HEK293 (cell line): ENCODE measurements at regions not wholly inside any gene's neighbourhood (a gene's known extent, or its start where the extent isn't known, plus 50 kb on each side); places are given as distances from the start of the nearest gene placed in this dataset.

Source experiments
- CTCF ChIA-PET: fragments of 350-600 bp; formaldehyde crosslinking; extraction: SDS; loops from one replicate; lab custom pipeline; 2021; ENCODE audit warnings: antibody characterized with exemption; lab: Yijun Ruan, JAX
- POLR2A ChIA-PET: fragments of 300-600 bp; formaldehyde crosslinking; extraction: SDS; loops from one replicate; lab custom pipeline; 2020; ENCODE audit warnings: antibody characterized with exemption, inconsistent platforms; lab: Yijun Ruan, JAX
- H3K27ac ChIP-seq: fragments of 200-500 bp; sonication (Bioruptor generic); 2 replicates; pipeline ENCODE4 v1.5.1; 2014; ENCODE audit warnings: low read depth, low read length, control low read depth, inconsistent platforms; ENCODE audit errors: extremely low read depth
- H3K36me3 ChIP-seq, 2 experiments: fragments of 200-500 bp in 1 of 2; sonication (Bioruptor generic) in 1 of 2; 1 replicate in 1 of 2; 2 replicates in 1 of 2; pipeline ENCODE4 v1.5.1; 2014 to 2017; ENCODE audit warnings: inconsistent platforms in 2 of 2, low read length in 2 of 2; ENCODE audit not compliant: control insufficient read depth in 2 of 2, insufficient read depth in 1 of 2
- H3K4me1 ChIP-seq: fragments of 200-500 bp; sonication (Bioruptor generic); 2 replicates; pipeline ENCODE4 v1.5.1; 2014; ENCODE audit warnings: mild to moderate bottlenecking, low read length, inconsistent platforms; ENCODE audit not compliant: control insufficient read depth, insufficient read depth
- H3K4me3 ChIP-seq: 2 replicates; pipeline ENCODE4 v1.5.1; 2011; ENCODE audit warnings: low read depth, mild to moderate bottlenecking, control low read depth, low read length, moderate library complexity
- H3K9me3 ChIP-seq: fragments of 200-500 bp; sonication (Bioruptor generic); 2 replicates; pipeline ENCODE4 v1.5.1; 2014; ENCODE audit warnings: low read depth, low read length, inconsistent platforms; ENCODE audit not compliant: control insufficient read depth, insufficient read depth
- EGR2 ChIP-seq: fragments of 450-650 bp; formaldehyde crosslinking; IDR thresholded peaks from 2 replicates; pipeline ENCODE4 v1.5.1; 2016; ENCODE audit warnings: low read depth, missing biosample characterization, missing genetic modification characterization
- FEZF1 ChIP-seq: fragments of 450-650 bp; formaldehyde crosslinking; IDR thresholded peaks from 2 replicates; pipeline ENCODE4 v1.5.1; 2016; ENCODE audit warnings: missing biosample characterization, missing genetic modification characterization
- MZF1 ChIP-seq: fragments of 450-650 bp; formaldehyde crosslinking; IDR thresholded peaks from 2 replicates; pipeline ENCODE4 v1.5.1; 2017; ENCODE audit warnings: missing biosample characterization, missing genetic modification characterization, borderline replicate concordance
- OVOL3 ChIP-seq: fragments of 450-650 bp; formaldehyde crosslinking; IDR thresholded peaks from 2 replicates; pipeline ENCODE4 v1.5.1; 2016; ENCODE audit warnings: missing biosample characterization, missing genetic modification characterization
- SCRT2 ChIP-seq: fragments of 450-650 bp; formaldehyde crosslinking; IDR thresholded peaks from 2 replicates; pipeline ENCODE4 v1.5.1; 2016; ENCODE audit warnings: missing biosample characterization, missing genetic modification characterization
- SETDB1 ChIP-seq: IDR thresholded peaks from one replicate; pipeline ENCODE4 v1.6.1; 2017; ENCODE audit warnings: mild to moderate bottlenecking, low read length, moderate library complexity, mixed read lengths; ENCODE audit not compliant: insufficient read length
- TSHZ1 ChIP-seq: fragments of 450-650 bp; formaldehyde crosslinking; IDR thresholded peaks from 2 replicates; pipeline ENCODE4 v1.5.1; 2016; ENCODE audit warnings: missing biosample characterization, missing genetic modification characterization, borderline replicate concordance
- WT1 ChIP-seq: fragments of 450-650 bp; formaldehyde crosslinking; IDR thresholded peaks from 2 replicates; pipeline ENCODE4 v1.5.1; 2016; ENCODE audit warnings: missing biosample characterization, missing genetic modification characterization
- ZBTB48 ChIP-seq: fragments of 450-650 bp; formaldehyde crosslinking; IDR thresholded peaks from 2 replicates; pipeline ENCODE4 v1.5.1; 2016; ENCODE audit warnings: missing biosample characterization, missing genetic modification characterization
- ZBTB6 ChIP-seq: fragments of 450-650 bp; formaldehyde crosslinking; IDR thresholded peaks from 2 replicates; pipeline ENCODE4 v1.5.1; 2017; ENCODE audit warnings: missing biosample characterization, missing genetic modification characterization
- ZBTB7A ChIP-seq: fragments of 450-650 bp; formaldehyde crosslinking; IDR thresholded peaks from 2 replicates; pipeline ENCODE4 v1.5.1; 2016; ENCODE audit warnings: low read depth, missing biosample characterization, missing genetic modification characterization
- ZFHX2 ChIP-seq: fragments of 450-650 bp; formaldehyde crosslinking; conservative IDR thresholded peaks from 2 replicates; pipeline ENCODE4 v1.5.1; 2016; ENCODE audit warnings: missing biosample characterization, missing genetic modification characterization
- ZNF2 ChIP-seq: fragments of 450-650 bp; formaldehyde crosslinking; IDR thresholded peaks from 2 replicates; pipeline ENCODE4 v1.5.1; 2016; ENCODE audit warnings: missing biosample characterization, missing genetic modification characterization
- ZNF202 ChIP-seq: fragments of 450-650 bp; formaldehyde crosslinking; IDR thresholded peaks from 2 replicates; pipeline ENCODE4 v1.5.1; 2016; ENCODE audit warnings: missing biosample characterization, missing genetic modification characterization, borderline replicate concordance
- ZNF266 ChIP-seq: fragments of 450-650 bp; formaldehyde crosslinking; IDR thresholded peaks from 2 replicates; pipeline ENCODE4 v1.5.1; 2016; ENCODE audit warnings: missing biosample characterization, missing genetic modification characterization, low read depth
- ZNF274 ChIP-seq, 2 experiments: fragments of 200-500 bp in 1 of 2; fragments of 450-650 bp in 1 of 2; sonication (Bioruptor generic) in 1 of 2; formaldehyde crosslinking in 1 of 2; IDR thresholded peaks; 2 replicates each; pipeline versions ENCODE4 v1.5.1 to v1.6.1; 2014 to 2016; ENCODE audit warnings: borderline replicate concordance in 1 of 2, inconsistent platforms in 1 of 2, low read length in 1 of 2, missing biosample characterization in 1 of 2, missing genetic modification characterization in 1 of 2
- ZNF302 ChIP-seq: fragments of 450-650 bp; formaldehyde crosslinking; IDR thresholded peaks from 2 replicates; pipeline ENCODE4 v1.5.1; 2016; ENCODE audit warnings: missing biosample characterization, missing genetic modification characterization, low read depth
- ZNF416 ChIP-seq: fragments of 450-650 bp; formaldehyde crosslinking; IDR thresholded peaks from 2 replicates; pipeline ENCODE4 v1.5.1; 2016; ENCODE audit warnings: missing biosample characterization, missing genetic modification characterization
- ZNF521 ChIP-seq: fragments of 450-650 bp; formaldehyde crosslinking; IDR thresholded peaks from 2 replicates; pipeline ENCODE4 v1.5.1; 2017; ENCODE audit warnings: missing biosample characterization, mild to moderate bottlenecking, missing genetic modification characterization
- ZNF548 ChIP-seq: fragments of 450-650 bp; formaldehyde crosslinking; IDR thresholded peaks from 2 replicates; pipeline ENCODE4 v1.5.1; 2016; ENCODE audit warnings: missing biosample characterization, missing genetic modification characterization
- ZNF600 ChIP-seq: fragments of 450-650 bp; formaldehyde crosslinking; IDR thresholded peaks from 2 replicates; pipeline ENCODE4 v1.5.1; 2016; ENCODE audit warnings: missing biosample characterization, missing genetic modification characterization
- ZNF660 ChIP-seq: fragments of 450-650 bp; IDR thresholded peaks from 2 replicates; pipeline ENCODE4 v1.5.1; 2018; ENCODE audit warnings: missing biosample characterization, mild to moderate bottlenecking, missing genetic modification characterization
- ZNF776 ChIP-seq: fragments of 450-650 bp; formaldehyde crosslinking; IDR thresholded peaks from 2 replicates; pipeline ENCODE4 v1.5.0; 2017; ENCODE audit warnings: missing biosample characterization, missing genetic modification characterization, borderline replicate concordance
- ZNF843 ChIP-seq: fragments of 450-650 bp; formaldehyde crosslinking; IDR thresholded peaks from 2 replicates; pipeline ENCODE4 v1.5.1; 2016; ENCODE audit warnings: missing biosample characterization, missing genetic modification characterization
- TF ChIP-seq, protein P1 (sequence below): fragments of 450-650 bp; formaldehyde crosslinking; conservative IDR thresholded peaks from 2 replicates; pipeline ENCODE4 v1.5.1; 2016; ENCODE audit warnings: low read depth, missing biosample characterization, missing genetic modification characterization

- Histone ChIP-seq H3K9me3 (no peaks in the 10 kb centered on the region), H3K27ac (no peak overlapping the region), H3K36me3 (no peaks in the 10 kb centered on the region), H3K4me3 (no peak overlapping the region), H3K4me1 (no peaks in the 10 kb centered on the region)
- ChIA-PET POLR2A (no interaction called here), CTCF (no interaction called here)
- TF ChIP-seq EGR2 (no peak), ZNF2 (tag by site-specific recombination) (no peak)
Observed at GRCh38 chr6:40124924-40125323, 190.7 kb upstream of the MOCS1 start.

GRCh38 chr6:40116832-40117231 lies 182.6 kb upstream of the MOCS1 start:
- Histone ChIP-seq H3K36me3 (no peaks in the 10 kb centered on the region), H3K27ac (no peak overlapping the region), H3K4me1 (no peaks in the 10 kb centered on the region), H3K4me3 (no peak overlapping the region), H3K9me3 (no peaks in the 10 kb centered on the region)
- TF ChIP-seq ZBTB6 (tag by site-specific recombination) = no peak
- no peak for TF ChIP-seq ZNF660 (tag by site-specific recombination)
- no peak for TF ChIP-seq ZNF600 (tag by site-specific recombination)
- TF ChIP-seq ZNF274 (IDR thresholded peaks at IDR 0.05; ENCODE audit: low read length) = no peak
- TF ChIP-seq ZNF274 (tag by site-specific recombination; IDR thresholded peaks at IDR 0.05; ENCODE audit: borderline replicate concordance) = no peak
- no peak for TF ChIP-seq ZNF2 (tag by site-specific recombination)
- TF ChIP-seq ZNF416 = no peak
- TF ChIP-seq ZBTB48 (tag by site-specific recombination) = no peak
- TF ChIP-seq SETDB1 = no peak
- no peak for TF ChIP-seq SCRT2
- TF ChIP-seq ZNF548 = no peak
- TF ChIP-seq ZNF776 = no peak
- no peak for TF ChIP-seq ZNF302
- no peak for TF ChIP-seq FEZF1 (tag by site-specific recombination)
- no peak for TF ChIP-seq ZNF202 (tag by site-specific recombination)
- no peak for TF ChIP-seq OVOL3 (tag by site-specific recombination)
- ChIA-PET POLR2A (no interaction called here), CTCF (no interaction called here)

DNA sequence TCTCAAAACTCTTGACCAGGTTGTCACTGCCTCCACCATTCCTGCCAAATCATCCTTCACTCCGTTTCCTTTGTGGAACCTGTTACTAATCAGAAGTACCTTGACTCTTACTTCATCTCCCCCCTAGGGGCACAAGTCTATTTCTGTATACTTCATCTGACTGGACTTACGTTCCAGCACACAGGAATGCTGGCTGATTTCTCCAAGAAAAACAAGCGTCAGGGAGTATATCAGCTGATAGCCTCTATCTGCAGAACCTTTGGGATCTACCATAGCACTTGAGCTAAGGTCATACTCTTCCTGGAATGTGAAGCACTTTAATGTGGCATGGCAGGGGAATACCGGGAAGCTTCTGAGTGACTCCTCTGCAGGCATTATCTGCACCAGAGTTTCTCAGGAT lies 178.1 kb upstream of the MOCS1 start:
- Histone ChIP-seq H3K4me3 (no peak overlapping the region), H3K4me1 (no peaks in the 10 kb centered on the region), H3K9me3 (no peaks in the 10 kb centered on the region), H3K36me3 (no peaks in the 10 kb centered on the region), H3K27ac (no peak overlapping the region)
- POLR2A ChIA-PET = no interaction called here
- CTCF ChIA-PET = interaction anchor here (0.5 to 1.3 kb wide), 5 partner anchors 10 to 1103 kb away, joined by 3 to 5 read pairs (median 3); no protein-coding TSS in a partner anchor
- TF ChIP-seq ZFHX2 (tag by site-specific recombination) (no peak), ZNF521 (tag by site-specific recombination) (no peak), ZBTB7A (tag by site-specific recombination) (no peak), ZNF843 (tag by site-specific recombination) (no peak), ZBTB48 (tag by site-specific recombination) (no peak), ZNF266 (no peak), MZF1 (tag by site-specific recombination) (no peak), TSHZ1 (tag by site-specific recombination) (no peak), WT1 (tag by site-specific recombination) (no peak)
- TF ChIP-seq, protein P1, sequence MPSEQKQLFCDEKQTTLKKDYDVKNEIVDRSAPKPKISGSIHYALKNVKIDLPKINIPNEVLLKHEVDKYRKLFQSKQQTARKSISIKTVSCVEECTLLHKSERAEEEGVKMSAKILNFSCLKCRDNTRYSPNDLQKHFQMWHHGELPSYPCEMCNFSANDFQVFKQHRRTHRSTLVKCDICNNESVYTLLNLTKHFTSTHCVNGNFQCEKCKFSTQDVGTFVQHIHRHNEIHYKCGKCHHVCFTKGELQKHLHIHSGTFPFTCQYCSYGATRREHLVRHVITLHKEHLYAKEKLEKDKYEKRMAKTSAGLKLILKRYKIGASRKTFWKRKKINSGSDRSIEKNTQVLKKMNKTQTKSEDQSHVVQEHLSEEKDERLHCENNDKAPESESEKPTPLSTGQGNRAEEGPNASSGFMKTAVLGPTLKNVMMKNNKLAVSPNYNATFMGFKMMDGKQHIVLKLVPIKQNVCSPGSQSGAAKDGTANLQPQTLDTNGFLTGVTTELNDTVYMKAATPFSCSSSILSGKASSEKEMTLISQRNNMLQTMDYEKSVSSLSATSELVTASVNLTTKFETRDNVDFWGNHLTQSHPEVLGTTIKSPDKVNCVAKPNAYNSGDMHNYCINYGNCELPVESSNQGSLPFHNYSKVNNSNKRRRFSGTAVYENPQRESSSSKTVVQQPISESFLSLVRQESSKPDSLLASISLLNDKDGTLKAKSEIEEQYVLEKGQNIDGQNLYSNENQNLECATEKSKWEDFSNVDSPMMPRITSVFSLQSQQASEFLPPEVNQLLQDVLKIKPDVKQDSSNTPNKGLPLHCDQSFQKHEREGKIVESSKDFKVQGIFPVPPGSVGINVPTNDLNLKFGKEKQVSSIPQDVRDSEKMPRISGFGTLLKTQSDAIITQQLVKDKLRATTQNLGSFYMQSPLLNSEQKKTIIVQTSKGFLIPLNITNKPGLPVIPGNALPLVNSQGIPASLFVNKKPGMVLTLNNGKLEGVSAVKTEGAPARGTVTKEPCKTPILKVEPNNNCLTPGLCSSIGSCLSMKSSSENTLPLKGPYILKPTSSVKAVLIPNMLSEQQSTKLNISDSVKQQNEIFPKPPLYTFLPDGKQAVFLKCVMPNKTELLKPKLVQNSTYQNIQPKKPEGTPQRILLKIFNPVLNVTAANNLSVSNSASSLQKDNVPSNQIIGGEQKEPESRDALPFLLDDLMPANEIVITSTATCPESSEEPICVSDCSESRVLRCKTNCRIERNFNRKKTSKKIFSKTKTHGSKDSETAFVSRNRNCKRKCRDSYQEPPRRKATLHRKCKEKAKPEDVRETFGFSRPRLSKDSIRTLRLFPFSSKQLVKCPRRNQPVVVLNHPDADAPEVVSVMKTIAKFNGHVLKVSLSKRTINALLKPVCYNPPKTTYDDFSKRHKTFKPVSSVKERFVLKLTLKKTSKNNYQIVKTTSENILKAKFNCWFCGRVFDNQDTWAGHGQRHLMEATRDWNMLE = no peak
